ENCODE measurements at regions not wholly inside any gene's neighbourhood (a gene's known extent, or its start where the extent isn't known, plus 50 kb on each side); places are given as distances from the start of the nearest gene placed in this dataset.

- Histone ChIP-seq H3K79me2 (ENCODE audit: insufficient read depth, low read length) (no peaks in the 10 kb centered on the region), H3K9me2 (replicated peaks; ENCODE audit: low read depth, low read length) (no peaks in the 10 kb centered on the region), H3F3A (ENCODE audit: low read depth) (no peaks in the 10 kb centered on the region), H3K36me3 (ENCODE audit: insufficient read depth, low read length) (no peaks in the 10 kb centered on the region), H3K4me2 (ENCODE audit: low read depth, low read length, poor library complexity, severe bottlenecking) (no peak overlapping the region), H3K4me3 (ENCODE audit: low read length, poor library complexity, severe bottlenecking) (no peak overlapping the region), H3K4me1 (ENCODE audit: insufficient read depth, low read length, poor library complexity, severe bottlenecking) (no peaks in the 10 kb centered on the region), H3K9ac (ENCODE audit: low read depth, low read length, poor library complexity, severe bottlenecking) (no peak overlapping the region), H2AFZ (ENCODE audit: low read length) (no peak overlapping the region), H3K27me3 (ENCODE audit: insufficient read depth, low read length, poor library complexity, severe bottlenecking) (no peaks in the 10 kb centered on the region), H4K20me1 (ENCODE audit: insufficient read depth, low read length, poor library complexity, severe bottlenecking) (no peaks in the 10 kb centered on the region), H3K9me3 (ENCODE audit: insufficient read depth, low read depth, low read length) (no peaks in the 10 kb centered on the region)
- TF ChIP-seq CTCF (conservative IDR thresholded peaks at IDR 0.05; ENCODE audit: low read length) (no peak), EZH2phosphoT487 (IDR thresholded peaks at IDR 0.05; ENCODE audit: borderline replicate concordance) (no peak)
Observed at GRCh38 chr9:97758334-97758916, 61.3 kb upstream of the XPA start.

GRCh38 chr9:97759581-97760288 is 62.6 kb upstream of the XPA start:
- Histone ChIP-seq H3K79me2 (ENCODE audit: insufficient read depth, low read length) (no peaks in the 10 kb centered on the region), H3K9ac (ENCODE audit: low read depth, low read length, poor library complexity, severe bottlenecking) (no peak overlapping the region), H4K20me1 (ENCODE audit: insufficient read depth, low read length, poor library complexity, severe bottlenecking) (no peaks in the 10 kb centered on the region), H3K4me1 (ENCODE audit: insufficient read depth, low read length, poor library complexity, severe bottlenecking) (no peaks in the 10 kb centered on the region), H3K9me2 (replicated peaks; ENCODE audit: low read depth, low read length) (no peaks in the 10 kb centered on the region), H3K9me3 (ENCODE audit: insufficient read depth, low read depth, low read length) (no peaks in the 10 kb centered on the region), H3K27me3 (ENCODE audit: insufficient read depth, low read length, poor library complexity, severe bottlenecking) (no peaks in the 10 kb centered on the region), H3K4me3 (ENCODE audit: low read length, poor library complexity, severe bottlenecking) (no peak overlapping the region), H3K4me2 (ENCODE audit: low read depth, low read length, poor library complexity, severe bottlenecking) (no peak overlapping the region), H3F3A (ENCODE audit: low read depth) (no peaks in the 10 kb centered on the region), H3K36me3 (ENCODE audit: insufficient read depth, low read length) (no peaks in the 10 kb centered on the region), H2AFZ (ENCODE audit: low read length) (no peak overlapping the region)
- TF ChIP-seq CTCF (conservative IDR thresholded peaks at IDR 0.05; ENCODE audit: low read length) (no peak), EZH2phosphoT487 (IDR thresholded peaks at IDR 0.05; ENCODE audit: borderline replicate concordance) (no peak)

- H3K4me3 ChIP-seq (ENCODE audit: low read length, poor library complexity, severe bottlenecking) = no peak overlapping the region
Observed at GRCh38 chr9:97761056-97761598, 64.0 kb upstream of the XPA start.

More at GRCh38 chr9:97761056-97761598, 64.0 kb upstream of the XPA start:
- no peaks in the 10 kb centered on the region for H4K20me1 ChIP-seq (ENCODE audit: insufficient read depth, low read length, poor library complexity, severe bottlenecking)
- no peak overlapping the region for H2AFZ ChIP-seq (ENCODE audit: low read length)
- no peaks in the 10 kb centered on the region for H3K27me3 ChIP-seq (ENCODE audit: insufficient read depth, low read length, poor library complexity, severe bottlenecking)
- no peaks in the 10 kb centered on the region for H3K9me2 ChIP-seq (replicated peaks; ENCODE audit: low read depth, low read length)
- no peaks in the 10 kb centered on the region for H3K9me3 ChIP-seq (ENCODE audit: insufficient read depth, low read depth, low read length)
- no peak overlapping the region for H3K4me2 ChIP-seq (ENCODE audit: low read depth, low read length, poor library complexity, severe bottlenecking)
- no peaks in the 10 kb centered on the region for H3K36me3 ChIP-seq (ENCODE audit: insufficient read depth, low read length)
- TF ChIP-seq EZH2phosphoT487 (IDR thresholded peaks at IDR 0.05; ENCODE audit: borderline replicate concordance) (no peak), CTCF (conservative IDR thresholded peaks at IDR 0.05; ENCODE audit: low read length) (no peak)
- H3K79me2 ChIP-seq (ENCODE audit: insufficient read depth, low read length) = no peaks in the 10 kb centered on the region
- no peak overlapping the region for H3K9ac ChIP-seq (ENCODE audit: low read depth, low read length, poor library complexity, severe bottlenecking)
- no peaks in the 10 kb centered on the region for H3K4me1 ChIP-seq (ENCODE audit: insufficient read depth, low read length, poor library complexity, severe bottlenecking)
- H3F3A ChIP-seq (ENCODE audit: low read depth) = no peaks in the 10 kb centered on the region
